Activated T-cell treated with anti-CD3 and anti-CD28 coated beads for 48 hours (primary cell): ENCODE measurements at regions not wholly inside any gene's neighbourhood (a gene's known extent, or its start where the extent isn't known, plus 50 kb on each side); places are given as distances from the start of the nearest gene placed in this dataset.
"Not testable (repeated sequence)": the region's sequence is repeated elsewhere in the genome, so short reads cannot be mapped to it uniquely, and the experiment has no call there.

Experiments
- DNase-seq: peaks from one replicate; pipeline ENCODE4 v3.0.0-alpha.2; 2020; ENCODE audit warnings: low read depth

- DNase-seq, result no peak
Observed at GRCh38 chr9:85331626-85332025, 410.1 kb downstream of the AGTPBP1 start.

GRCh38 chr9:85322592-85322991 lies 419.2 kb downstream of the AGTPBP1 start:
- DNase-seq, result no peak

- DNase-seq, result no peak
Observed at GRCh38 chr9:85321561-85321960, 420.2 kb downstream of the AGTPBP1 start.

- DNase-seq, result no peak
Observed at GRCh38 chr9:85319936-85320656, 421.7 kb downstream of the AGTPBP1 start.

DNA sequence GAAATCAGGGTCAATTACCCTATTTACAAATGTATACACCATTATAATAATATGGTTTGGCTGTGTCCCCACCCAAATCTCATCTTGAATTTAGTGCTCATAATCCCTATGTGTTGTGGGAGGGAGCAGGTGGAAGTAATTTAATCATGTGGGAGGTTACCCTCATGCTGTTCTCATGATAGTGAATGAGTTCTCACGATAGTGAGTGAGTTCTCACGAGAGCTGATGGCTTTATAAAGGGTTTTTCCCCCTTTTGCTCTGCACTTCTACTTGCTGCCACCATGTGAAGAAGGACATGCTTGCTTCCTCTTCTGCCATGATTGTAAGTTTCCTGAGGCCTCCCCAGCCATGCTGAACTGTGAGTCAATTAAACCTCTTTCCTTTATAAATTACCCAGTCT lies 426.2 kb downstream of the AGTPBP1 start:
- not testable (repeated sequence) for DNase-seq

DNA sequence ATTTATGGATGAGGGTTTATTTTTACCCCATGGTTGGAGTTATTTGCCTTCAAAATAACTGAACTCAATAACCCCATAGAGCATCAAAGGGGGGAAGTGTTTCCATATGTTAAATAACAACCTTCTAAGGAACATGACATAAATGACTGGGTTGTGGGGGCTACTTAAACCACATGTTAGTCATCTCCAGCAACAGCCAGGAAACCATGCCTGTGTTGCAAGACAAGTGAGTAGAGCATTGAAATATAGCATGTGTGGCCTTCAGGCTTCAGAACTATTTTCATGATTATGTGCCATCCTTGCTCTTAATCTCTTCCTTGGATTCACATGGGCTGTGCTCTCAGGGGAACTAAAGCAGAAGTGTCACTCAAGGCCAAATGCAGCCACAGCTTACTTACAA lies 431.2 kb downstream of the AGTPBP1 start:
- DNase-seq, result no peak

DNA sequence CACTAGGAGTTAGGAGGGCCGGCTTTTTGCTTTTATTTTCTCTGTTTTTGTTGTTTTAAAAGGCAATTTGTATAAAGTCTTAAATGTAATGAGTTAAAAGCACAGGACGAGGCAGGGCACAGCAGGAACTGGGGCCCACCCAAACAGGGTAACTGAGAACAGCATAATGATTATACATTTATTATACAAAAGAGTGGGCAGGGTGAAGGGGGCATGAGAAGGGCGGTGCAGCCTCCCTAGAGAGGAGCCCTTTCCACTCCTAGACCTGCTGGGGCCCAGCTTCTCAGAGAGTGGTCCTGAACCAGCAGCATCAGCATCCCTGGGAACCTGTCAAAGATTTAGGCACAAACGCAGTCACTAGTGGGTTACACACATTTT lies 438.0 kb downstream of the AGTPBP1 start:
- DNase-seq, result no peak

DNA sequence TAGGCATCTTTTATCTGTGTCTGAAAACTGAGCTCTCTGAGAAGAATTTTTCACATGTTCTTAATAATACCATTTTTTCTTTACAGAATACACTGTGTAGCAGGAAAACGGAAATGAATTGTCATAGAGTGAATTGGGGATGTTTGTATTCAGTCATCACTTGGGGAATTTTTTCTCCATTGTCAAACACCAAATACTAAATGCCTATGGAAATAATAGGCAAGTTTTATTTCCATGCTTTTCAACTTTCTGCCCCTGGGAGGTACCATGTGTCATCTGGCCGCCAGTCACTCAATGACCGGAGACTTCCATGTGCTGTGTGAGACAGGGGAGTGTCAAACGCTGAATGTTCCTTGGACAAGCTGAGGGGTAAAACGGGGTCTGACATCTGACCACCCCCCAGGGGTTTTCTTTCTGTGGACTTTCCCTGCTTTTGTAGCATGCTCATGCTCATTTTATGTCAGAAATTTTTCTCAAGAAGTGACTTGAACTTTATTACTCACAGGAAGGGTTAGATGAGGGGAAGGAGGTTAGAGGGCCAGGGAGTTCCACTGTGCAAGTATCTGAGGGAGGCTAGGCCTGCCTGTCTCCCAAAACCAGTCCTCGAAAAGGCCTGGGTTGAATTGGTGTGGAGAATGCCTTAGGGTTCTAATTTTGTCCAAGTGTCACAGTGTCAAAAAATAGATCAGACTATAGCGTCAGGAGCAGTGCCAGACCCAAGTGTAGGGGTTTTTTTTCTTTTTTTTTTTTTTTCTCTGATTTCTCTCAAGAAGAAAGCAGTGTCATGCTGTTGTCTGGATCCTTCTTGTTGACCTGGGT lies 438.6 kb downstream of the AGTPBP1 start:
- DNase-seq, result no peak

GRCh38 chr9:85298499-85298898 lies 443.3 kb downstream of the AGTPBP1 start:
- DNase-seq, result no peak

GRCh38 chr9:85295244-85295643 lies 446.5 kb downstream of the AGTPBP1 start:
- not testable (repeated sequence) for DNase-seq

GRCh38 chr9:85292261-85292660 lies 449.5 kb downstream of the AGTPBP1 start:
- no peak for DNase-seq

- no peak for DNase-seq
Observed at GRCh38 chr9:85291266-85291665, 450.5 kb downstream of the AGTPBP1 start.

DNA sequence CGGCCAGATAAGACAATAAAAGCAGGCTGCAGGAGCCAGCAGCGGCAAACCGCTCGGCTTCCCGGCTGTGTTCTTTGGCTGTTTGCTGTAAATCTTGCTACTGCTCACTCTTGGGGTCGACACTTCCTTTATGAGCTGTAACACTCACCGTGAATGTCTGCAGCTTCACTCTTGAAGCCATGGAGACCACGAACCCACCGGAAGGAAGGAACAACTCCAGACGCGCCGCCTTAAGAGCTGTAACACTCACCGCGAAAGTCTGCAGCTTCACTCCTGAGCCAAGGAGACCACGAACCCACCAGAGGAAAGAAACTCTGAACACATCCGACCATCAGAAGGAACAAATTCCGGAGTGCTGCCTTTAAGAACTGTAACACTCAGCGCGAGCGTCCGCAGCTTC lies 451.7 kb downstream of the AGTPBP1 start:
- peak; percentile 12 for DNase-seq

DNA sequence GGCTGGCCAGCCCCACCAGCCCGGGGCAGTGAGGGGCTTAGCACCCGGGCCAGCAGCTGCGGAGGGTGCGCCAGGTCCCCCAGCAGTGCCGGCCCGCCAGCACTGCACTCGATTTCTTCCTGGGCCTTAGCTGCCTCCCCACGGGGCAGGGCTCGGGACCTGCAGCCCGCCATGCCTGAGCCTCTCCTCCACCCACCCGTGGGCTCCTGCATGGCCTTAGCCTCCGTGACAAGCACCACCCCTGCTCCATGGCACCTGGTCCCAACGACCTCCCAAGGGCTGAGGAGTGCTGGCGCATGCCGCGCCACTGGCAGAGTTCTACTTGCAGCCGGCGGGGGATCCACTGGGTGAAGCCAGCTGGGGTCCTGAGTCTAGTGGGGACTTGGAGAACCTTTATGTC lies 452.6 kb downstream of the AGTPBP1 start:
- DNase-seq, result no peak

GRCh38 chr9:85283421-85283820 lies 458.3 kb downstream of the AGTPBP1 start:
- DNase-seq, result no peak

DNA sequence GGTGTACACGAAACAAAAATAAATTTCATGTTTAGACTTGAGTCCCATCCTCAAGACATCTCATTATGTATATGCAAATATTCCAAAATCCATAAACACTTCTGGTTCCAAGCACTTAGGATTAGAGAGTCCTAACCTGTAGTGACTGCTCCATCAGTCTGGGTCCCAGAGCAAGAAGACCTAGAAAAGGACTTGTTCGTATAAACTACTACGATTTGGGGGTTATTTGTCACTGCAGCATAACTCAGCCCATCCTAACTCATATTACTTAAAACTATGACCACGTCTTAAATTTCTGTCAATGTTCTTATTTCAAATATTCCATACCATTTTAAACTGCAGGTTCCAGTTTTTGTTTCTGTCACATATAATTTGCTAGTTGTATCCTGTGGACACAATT lies 463.0 kb downstream of the AGTPBP1 start:
- DNase-seq, result no peak

GRCh38 chr9:85276741-85277140 lies 465.0 kb downstream of the AGTPBP1 start:
- no peak for DNase-seq

DNA sequence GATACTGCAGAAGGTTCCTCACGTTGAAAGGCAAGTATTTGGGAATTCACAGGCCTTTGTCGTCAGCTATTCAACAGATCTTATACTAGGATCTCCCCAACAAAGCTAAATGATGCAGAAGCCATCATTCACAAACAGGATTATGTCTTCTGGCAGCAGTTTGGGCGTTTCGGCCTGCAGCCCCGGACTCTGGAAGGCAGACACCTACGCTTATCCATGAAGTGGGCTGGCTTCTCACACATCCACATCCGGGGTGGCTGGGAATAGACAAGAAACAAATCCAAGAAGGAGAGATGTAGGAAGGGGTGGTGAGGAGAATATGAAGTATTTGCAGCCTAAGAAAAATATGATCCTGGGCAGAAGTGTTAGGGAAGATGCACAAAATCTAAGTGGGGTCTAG lies 471.9 kb downstream of the AGTPBP1 start:
- DNase-seq, result no peak

DNA sequence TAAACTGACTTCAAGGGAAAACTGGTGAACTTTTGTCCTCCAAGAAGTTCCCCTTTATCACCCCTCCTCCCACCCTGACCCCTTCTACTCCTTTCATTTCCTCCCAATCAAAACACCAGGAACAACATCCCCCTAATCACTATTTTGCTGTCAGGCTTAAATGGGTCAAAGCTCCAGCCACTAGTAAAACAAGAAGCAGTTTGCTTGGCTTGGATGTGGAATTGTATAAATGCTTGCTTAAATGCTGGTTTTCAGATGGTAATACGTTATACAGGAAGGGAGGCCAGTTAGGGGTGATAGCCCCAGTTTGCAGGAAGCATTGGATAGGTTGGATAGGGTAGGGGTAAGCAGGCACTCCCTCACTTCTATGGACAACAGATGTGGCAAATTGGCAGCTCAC lies 473.6 kb downstream of the AGTPBP1 start:
- no peak for DNase-seq

DNA sequence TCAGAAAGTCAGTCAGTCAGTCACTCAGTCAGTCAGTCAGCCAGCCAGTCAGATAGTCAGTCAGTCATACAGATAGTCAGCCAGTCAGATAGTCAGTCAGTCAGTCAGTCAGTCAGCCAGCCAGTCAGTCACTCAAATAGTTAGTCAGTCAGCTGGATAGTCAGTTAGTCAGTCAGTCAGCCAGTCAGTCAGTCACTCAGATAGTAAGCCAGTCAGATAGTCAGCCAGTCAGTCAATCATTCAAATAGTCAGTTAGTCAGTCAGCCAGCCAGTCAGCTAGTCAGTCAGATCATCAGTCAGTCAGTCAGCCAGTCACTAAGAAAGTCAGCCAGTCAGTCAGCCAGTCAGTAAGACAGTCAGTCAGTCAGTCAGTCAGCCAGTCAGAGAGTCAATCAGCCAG lies 477.1 kb downstream of the AGTPBP1 start:
- DNase-seq, result no peak

DNA sequence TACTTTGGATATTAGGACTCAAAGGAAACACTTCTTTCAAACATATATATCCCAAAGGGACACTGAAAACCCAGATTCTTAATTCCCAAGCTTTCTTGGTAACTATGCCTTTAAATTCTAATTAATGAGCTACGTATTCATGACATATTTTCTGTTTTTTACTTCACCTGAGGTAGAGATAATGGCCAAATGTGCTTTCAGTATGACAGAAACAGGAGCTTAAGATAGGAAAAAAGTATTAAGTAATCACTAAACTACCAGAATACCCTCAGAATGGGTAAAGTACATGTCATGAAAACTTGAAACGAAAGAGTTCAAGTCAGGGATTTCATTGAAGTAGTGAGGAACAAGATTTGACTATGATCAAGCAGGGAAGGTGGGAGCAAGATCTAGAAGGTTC lies 478.5 kb downstream of the AGTPBP1 start:
- DNase-seq, result no peak

DNA sequence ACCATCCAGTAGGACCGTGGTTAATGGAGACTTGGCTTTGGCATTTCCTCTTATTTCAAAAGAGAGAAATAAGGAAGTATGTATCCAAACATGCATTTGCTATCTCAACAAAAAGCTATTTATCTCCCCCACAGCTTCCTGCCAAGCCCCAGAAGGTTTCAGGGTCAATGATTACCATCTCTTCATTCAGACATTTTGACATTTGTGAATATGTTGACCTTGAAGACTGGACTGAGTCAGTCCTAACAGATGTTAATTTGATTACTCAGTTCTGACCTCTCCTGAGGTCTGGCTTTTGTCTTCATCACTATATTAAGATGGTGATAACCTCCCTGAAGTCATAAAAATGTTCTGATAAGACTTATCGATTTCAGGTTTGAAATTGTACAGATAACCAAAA lies 479.4 kb downstream of the AGTPBP1 start:
- no peak for DNase-seq

- no peak for DNase-seq
Observed at GRCh38 chr9:85260275-85260845, 481.4 kb downstream of the AGTPBP1 start.
